ENCODE measurements at regions not wholly inside any gene's neighbourhood (a gene's known extent, or its start where the extent isn't known, plus 50 kb on each side); places are given as distances from the start of the nearest gene placed in this dataset.

GRCh38 chr16:51685498-51685897 is 534.4 kb upstream of the SALL1 start:
- no peak for DNase-seq (ENCODE audit: low read depth, low spot score)
- Histone ChIP-seq H3K27ac (ENCODE audit: low read depth, low read length) (no peak overlapping the region), H3K9me3 (ENCODE audit: control insufficient read depth in 1 of 2, insufficient read depth in 1 of 2, low read depth in 1 of 2, low read length in 2 of 2) (peaks cover 0 to 25% of the 10 kb centered on the region in 2 experiments; a peak in 2 of 4 replicates), H2AFZ (ENCODE audit: low read depth, low read length, poor library complexity, severe bottlenecking) (no peak overlapping the region), H3K4me1 (ENCODE audit: control insufficient read depth in 1 of 2, insufficient read depth in 2 of 2, low read length in 2 of 2) (no peaks in the 10 kb centered on the region), H3K4me2 (ENCODE audit: low read length) (no peak overlapping the region), H3K79me2 (ENCODE audit: insufficient read depth, low read length) (no peaks in the 10 kb centered on the region), H3K4me3 (replicated peaks in 1 of 2; ENCODE audit: low read depth in 1 of 2, low read length in 2 of 2) (no peak overlapping the region), H3K9me2 (ENCODE audit: insufficient read depth) (no peaks in the 10 kb centered on the region), H3K9ac (ENCODE audit: low read length) (no peak overlapping the region), H3K36me3 (ENCODE audit: control insufficient read depth in 1 of 2, insufficient read depth in 2 of 2, low read length in 2 of 2) (no peaks in the 10 kb centered on the region), H4K20me1 (ENCODE audit: insufficient read depth) (no peaks in the 10 kb centered on the region), H3K27me3 (ENCODE audit: insufficient read depth, low read length) (no peaks in the 10 kb centered on the region)
- BruUV-seq (replicated peaks), result no TSS peak
- ATAC-seq, result no peak
- intact Hi-C loops (cut with micrococcal nuclease), result no loop called here
- RAD21 ChIA-PET (ENCODE audit: low non-redundant PET in 1 of 2, low total read pairs in 2 of 2, uncharacterized antibody in 2 of 2, unreplicated experiment in 2 of 2), result no interaction called here
- CTCF ChIA-PET, result no interaction called here
- TF ChIP-seq CBX3 (IDR thresholded peaks at IDR 0.05; ENCODE audit: low read depth), result no peak
- no peak for TF ChIP-seq EGR1 (IDR thresholded peaks at IDR 0.05; ENCODE audit: low read depth)
- no peak for TF ChIP-seq SIN3A (IDR thresholded peaks at IDR 0.05; ENCODE audit: low read depth)
- no peak for TF ChIP-seq JUND (IDR thresholded peaks at IDR 0.05)
- no peak for TF ChIP-seq SP1 (IDR thresholded peaks at IDR 0.05; ENCODE audit: low read depth)
- TF ChIP-seq ZFX (IDR thresholded peaks at IDR 0.05), result no peak
- no peak for TF ChIP-seq CEBPB (IDR thresholded peaks at IDR 0.05; ENCODE audit: low read depth)
- TF ChIP-seq CTCF (IDR thresholded peaks at IDR 0.05 in 2 of 3, conservative IDR thresholded peaks at IDR 0.05 in 1 of 3; ENCODE audit: borderline replicate concordance in 1 of 3, insufficient read depth in 1 of 3, low read depth in 2 of 3, low read length in 2 of 3), result no peak
- TF ChIP-seq ATF3 (IDR thresholded peaks at IDR 0.05), result no peak
- TF ChIP-seq EZH2phosphoT487 (IDR thresholded peaks at IDR 0.05; ENCODE audit: borderline replicate concordance), result no peak
- TF ChIP-seq TCF7L2 (IDR thresholded peaks at IDR 0.05; ENCODE audit: borderline replicate concordance, extremely low read depth, insufficient read depth, insufficient read length), result no peak
- POLR2A ChIA-PET, result no interaction called here
